HL-60 (cell line): ENCODE measurements at regions not wholly inside any gene's neighbourhood (a gene's known extent, or its start where the extent isn't known, plus 50 kb on each side); places are given as distances from the start of the nearest gene placed in this dataset.

Source experiments
- DNase-seq, 2 experiments: peaks; one replicate each; pipeline ENCODE4 v3.0.0-alpha.2; 2010 to 2020; ENCODE audit warnings: low read depth in 1 of 2, low spot score in 1 of 2
- H3K27ac ChIP-seq: fragments of 250-450 bp; sonication (Bioruptor Pico); replicated peaks from 2 replicates; pipeline ENCODE4 v1.5.1; 2020; ENCODE audit warnings: mild to moderate bottlenecking, moderate library complexity
- H3K27me3 ChIP-seq: fragments of 250-450 bp; sonication (Bioruptor Pico); 2 replicates; pipeline ENCODE4 v1.5.1; 2021; ENCODE audit warnings: mild to moderate bottlenecking, moderate library complexity; ENCODE audit not compliant: insufficient read depth, poor library complexity, severe bottlenecking
- H3K4me3 ChIP-seq: replicated peaks from 2 replicates; pipeline ENCODE4 v1.5.1; 2011; ENCODE audit warnings: mild to moderate bottlenecking, control low read depth, low read length; ENCODE audit not compliant: insufficient read depth
- GABPA ChIP-seq: IDR thresholded peaks from 2 replicates; pipeline ENCODE4 v1.6.1; 2012; ENCODE audit warnings: low read depth
- POLR2AphosphoS5 ChIP-seq: IDR thresholded peaks from 2 replicates; pipeline ENCODE4 v1.6.1; 2012; ENCODE audit warnings: low read depth
- SPI1 ChIP-seq: IDR thresholded peaks from 2 replicates; pipeline ENCODE4 v1.6.1; 2012; ENCODE audit warnings: low read depth, mild to moderate bottlenecking, borderline replicate concordance
- TF ChIP-seq, protein P1 (sequence below): IDR thresholded peaks from one replicate; pipeline ENCODE4 v1.5.1; 2011; ENCODE audit warnings: low read length, control low read depth, inconsistent platforms; ENCODE audit not compliant: insufficient read depth
- TF ChIP-seq, protein P2 (sequence below): IDR thresholded peaks from 2 replicates; pipeline ENCODE4 v1.6.1; 2012; ENCODE audit warnings: low read depth; ENCODE audit not compliant: insufficient replicate concordance

DNA sequence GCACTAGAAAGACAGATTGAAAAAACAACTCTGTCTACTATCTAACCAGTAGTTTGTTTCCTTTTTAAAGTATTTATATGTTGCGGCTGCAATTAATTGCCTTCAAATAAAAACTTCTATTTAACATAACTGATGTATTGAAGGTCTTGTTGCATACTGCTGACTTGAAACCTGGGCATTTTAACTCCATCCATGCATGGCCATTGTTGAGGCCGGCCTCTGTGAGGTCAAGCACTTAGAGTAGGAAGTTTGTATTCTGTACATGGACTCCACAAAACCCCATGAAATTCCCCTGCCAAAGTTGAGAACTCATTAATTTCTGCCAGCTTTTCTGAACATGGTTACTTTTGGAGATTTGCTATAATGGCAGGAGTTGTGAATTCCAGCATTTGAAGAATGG is 150.6 kb downstream of the GAS1 start:
- Histone ChIP-seq H3K27me3 (peaks cover 3% of the 10 kb centered on the region), H3K4me3 (no peak overlapping the region), H3K27ac (no peak overlapping the region)
- no peak for DNase-seq
- TF ChIP-seq SPI1: no peak
- TF ChIP-seq, protein P1, sequence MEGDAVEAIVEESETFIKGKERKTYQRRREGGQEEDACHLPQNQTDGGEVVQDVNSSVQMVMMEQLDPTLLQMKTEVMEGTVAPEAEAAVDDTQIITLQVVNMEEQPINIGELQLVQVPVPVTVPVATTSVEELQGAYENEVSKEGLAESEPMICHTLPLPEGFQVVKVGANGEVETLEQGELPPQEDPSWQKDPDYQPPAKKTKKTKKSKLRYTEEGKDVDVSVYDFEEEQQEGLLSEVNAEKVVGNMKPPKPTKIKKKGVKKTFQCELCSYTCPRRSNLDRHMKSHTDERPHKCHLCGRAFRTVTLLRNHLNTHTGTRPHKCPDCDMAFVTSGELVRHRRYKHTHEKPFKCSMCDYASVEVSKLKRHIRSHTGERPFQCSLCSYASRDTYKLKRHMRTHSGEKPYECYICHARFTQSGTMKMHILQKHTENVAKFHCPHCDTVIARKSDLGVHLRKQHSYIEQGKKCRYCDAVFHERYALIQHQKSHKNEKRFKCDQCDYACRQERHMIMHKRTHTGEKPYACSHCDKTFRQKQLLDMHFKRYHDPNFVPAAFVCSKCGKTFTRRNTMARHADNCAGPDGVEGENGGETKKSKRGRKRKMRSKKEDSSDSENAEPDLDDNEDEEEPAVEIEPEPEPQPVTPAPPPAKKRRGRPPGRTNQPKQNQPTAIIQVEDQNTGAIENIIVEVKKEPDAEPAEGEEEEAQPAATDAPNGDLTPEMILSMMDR: no peak

GRCh38 chr9:86795823-86796553 is 151.3 kb downstream of the GAS1 start:
- no peak for DNase-seq
- no peak overlapping the region for H3K4me3 ChIP-seq
- TF ChIP-seq SPI1 (no peak), POLR2AphosphoS5 (no peak), GABPA (no peak)
- TF ChIP-seq, protein P2, sequence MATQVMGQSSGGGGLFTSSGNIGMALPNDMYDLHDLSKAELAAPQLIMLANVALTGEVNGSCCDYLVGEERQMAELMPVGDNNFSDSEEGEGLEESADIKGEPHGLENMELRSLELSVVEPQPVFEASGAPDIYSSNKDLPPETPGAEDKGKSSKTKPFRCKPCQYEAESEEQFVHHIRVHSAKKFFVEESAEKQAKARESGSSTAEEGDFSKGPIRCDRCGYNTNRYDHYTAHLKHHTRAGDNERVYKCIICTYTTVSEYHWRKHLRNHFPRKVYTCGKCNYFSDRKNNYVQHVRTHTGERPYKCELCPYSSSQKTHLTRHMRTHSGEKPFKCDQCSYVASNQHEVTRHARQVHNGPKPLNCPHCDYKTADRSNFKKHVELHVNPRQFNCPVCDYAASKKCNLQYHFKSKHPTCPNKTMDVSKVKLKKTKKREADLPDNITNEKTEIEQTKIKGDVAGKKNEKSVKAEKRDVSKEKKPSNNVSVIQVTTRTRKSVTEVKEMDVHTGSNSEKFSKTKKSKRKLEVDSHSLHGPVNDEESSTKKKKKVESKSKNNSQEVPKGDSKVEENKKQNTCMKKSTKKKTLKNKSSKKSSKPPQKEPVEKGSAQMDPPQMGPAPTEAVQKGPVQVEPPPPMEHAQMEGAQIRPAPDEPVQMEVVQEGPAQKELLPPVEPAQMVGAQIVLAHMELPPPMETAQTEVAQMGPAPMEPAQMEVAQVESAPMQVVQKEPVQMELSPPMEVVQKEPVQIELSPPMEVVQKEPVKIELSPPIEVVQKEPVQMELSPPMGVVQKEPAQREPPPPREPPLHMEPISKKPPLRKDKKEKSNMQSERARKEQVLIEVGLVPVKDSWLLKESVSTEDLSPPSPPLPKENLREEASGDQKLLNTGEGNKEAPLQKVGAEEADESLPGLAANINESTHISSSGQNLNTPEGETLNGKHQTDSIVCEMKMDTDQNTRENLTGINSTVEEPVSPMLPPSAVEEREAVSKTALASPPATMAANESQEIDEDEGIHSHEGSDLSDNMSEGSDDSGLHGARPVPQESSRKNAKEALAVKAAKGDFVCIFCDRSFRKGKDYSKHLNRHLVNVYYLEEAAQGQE: no peak
- TF ChIP-seq, protein P1: no peak
- no peak overlapping the region for H3K27ac ChIP-seq
- peaks cover 3% of the 10 kb centered on the region for H3K27me3 ChIP-seq

DNA sequence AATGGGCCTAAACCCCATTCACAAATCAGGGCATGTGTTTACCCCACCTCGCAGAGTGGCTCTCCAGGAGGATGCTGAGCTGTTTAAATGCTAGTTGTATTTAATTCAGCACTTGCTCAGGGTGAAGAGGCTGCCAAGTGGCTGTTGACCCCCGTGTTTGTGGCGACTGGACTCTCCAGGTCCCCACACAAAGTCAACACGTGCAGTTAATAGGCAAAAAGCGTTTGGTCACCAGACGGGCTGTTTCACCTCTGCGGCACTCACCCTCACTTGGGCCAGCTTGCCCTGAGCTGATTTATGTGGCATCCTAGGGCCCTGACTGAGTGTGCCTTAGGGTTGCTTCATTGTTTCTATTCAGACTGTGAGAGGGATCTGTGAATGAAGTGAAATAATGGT is 152.3 kb downstream of the GAS1 start:
- H3K27ac ChIP-seq: no peak overlapping the region
- H3K4me3 ChIP-seq: no peak overlapping the region
- TF ChIP-seq, protein P2: no peak
- TF ChIP-seq, protein P1: no peak
- TF ChIP-seq POLR2AphosphoS5 (no peak), GABPA (no peak), SPI1 (no peak)
- DNase-seq: no peak
- peaks cover 3% of the 10 kb centered on the region for H3K27me3 ChIP-seq
